ENCODE measurements at regions not wholly inside any gene's neighbourhood (a gene's known extent, or its start where the extent isn't known, plus 50 kb on each side); places are given as distances from the start of the nearest gene placed in this dataset.

DNA sequence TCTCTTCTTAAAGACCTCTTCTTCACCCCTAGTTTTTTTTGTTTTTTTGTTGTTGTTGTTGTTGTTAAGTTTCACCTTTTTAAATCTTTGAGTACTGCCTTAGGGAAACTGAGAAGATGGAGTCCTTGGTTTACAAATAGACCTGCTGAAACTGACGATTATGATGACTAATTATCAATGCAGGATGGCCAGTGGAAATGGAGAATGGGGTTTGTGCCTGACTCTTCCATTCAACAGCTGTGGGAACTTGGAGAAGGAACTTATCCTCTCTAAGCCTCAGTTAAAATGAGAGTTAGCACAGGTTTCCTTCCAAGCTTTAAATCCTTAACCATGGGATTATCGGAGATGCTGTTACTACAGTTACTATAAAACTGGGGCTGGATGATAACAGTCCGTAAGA lies 66.7 kb upstream of the PNMA1 start:
- no peak for DNase-seq

DNA sequence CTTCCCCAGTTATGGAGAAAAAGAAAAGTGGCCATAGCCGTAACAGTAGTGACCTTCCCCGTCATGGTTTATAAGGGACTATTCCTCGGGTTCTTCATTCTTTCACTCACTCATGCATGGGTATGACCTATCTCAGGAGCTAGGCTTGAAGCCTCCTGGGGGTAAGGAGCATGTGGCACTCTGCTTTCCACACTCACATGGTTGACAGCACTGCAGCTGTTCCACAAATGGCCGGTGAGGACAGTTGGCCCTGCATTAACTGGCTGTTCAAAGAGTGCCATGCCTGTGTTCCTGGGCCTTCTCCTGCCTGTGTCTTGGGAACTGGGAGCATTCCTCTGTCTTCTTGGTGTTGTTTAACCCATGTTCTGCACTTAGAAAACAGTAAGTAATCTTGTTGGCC lies 66.2 kb upstream of the PNMA1 start:
- DNase-seq, result no peak

DNA sequence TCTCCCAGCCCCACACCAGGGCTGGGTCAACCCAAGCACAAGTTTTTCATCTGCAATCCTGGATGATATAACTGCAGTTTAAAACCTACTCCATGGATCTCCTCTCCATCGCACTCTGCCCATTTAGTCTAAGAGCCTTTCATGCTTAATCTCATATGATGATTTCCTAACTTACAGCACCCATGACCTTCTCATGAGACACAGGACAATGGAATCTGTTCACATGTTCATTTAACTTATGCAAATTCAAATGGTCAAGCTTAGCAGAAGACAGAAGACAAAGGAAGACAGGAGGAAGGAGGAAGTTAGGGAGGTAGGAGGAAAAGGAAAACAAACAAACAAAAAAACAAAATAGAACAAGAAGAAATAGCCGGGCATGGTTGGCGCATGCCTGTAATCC lies 64.6 kb upstream of the PNMA1 start:
- no peak for DNase-seq

DNA sequence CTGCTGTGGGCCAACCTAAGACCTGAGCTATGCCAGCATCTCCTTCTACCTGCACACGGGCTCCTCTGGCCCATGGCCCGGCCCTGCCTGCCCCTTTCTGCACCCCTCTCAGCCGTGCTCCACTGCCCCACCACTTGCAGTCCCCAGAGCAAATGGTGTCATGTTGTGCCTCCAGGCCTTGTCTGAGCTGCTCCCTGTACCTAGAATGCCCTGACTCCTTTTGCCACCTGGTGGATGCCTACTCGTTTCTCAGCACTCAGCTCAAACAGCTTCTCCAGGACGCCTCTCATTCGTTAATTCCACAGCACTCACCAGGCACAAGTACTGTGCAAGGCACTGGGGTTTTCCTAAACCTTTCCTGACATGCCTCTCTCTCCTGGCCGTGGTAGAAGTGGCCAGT lies 63.2 kb upstream of the PNMA1 start:
- no peak for DNase-seq

DNA sequence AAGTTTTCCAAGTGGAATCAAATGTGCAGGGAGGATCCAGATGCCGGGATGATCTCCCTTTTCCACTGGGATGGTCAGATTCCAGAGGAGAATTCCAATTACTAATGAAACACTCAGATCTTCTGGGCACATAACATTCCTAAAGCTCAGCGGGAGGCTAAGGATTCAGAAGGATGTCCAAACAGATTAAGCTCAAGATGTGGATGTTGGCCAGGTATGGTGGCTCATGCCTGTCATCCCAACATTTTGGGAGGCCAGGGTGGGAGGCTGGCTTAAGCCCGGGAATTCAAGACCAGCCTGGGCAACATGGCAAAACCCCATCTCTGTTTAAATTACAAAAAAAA lies 62.0 kb upstream of the PNMA1 start:
- DNase-seq, result no peak

DNA sequence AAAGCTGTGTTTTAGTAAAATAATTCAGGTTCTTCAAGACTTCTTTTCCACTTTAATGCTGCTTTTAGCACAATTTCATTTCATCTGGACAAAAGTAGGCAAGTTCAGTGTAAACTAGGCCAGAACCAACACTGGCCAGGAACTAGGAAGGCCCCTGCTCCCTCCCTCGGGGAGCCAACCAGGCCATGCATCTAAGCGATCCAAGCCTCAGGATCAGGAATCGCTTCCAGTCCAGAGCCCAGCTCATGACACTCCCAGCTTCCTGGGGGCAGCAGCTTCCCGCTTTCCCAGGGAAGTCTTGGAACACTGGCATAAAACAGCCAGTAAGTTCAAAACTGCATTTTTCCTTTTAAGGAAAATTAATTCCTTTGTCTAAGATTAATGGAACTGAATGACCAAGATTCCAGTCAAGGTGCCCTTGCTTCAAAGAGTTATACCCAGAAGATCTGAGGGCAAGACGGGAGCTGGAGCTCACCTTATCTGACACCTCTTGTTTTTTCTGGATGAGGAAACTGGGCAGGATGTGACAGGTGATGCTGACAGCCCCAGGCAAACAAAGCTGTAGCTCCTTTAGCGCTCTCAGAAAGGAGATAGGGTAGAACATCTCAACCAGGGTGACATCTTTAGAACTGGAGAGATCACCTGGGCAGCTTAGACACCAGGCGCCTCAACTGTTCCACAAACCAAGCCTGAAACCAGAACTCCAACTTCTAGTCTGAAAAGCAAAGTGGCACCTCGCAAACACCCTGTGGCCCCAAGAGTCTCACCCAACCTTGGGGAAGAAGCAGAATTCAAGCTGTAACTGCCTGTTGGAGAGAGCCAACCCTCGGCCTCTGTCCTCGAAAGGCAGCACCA lies 61.4 kb upstream of the PNMA1 start:
- no peak for DNase-seq

DNA sequence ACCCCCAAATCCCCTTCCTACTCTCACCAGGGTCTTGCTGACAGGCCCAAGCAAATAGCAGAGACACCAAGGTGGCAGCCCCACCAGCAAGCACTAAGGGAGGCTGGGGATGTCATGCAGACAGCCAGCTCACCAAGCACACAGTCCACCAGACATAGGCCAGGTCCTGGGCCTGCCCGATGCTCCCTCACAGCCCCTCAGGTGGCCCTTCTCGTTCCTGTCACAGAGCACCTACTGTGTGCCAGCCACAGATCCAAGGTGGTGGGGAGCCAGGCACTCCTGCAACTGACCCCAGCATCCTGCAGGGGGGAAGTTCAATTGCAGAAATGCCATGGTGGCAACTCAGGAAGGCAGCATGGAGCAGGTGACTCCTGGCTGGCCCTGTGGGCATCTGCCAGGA lies 60.5 kb upstream of the PNMA1 start:
- no peak for DNase-seq

DNA sequence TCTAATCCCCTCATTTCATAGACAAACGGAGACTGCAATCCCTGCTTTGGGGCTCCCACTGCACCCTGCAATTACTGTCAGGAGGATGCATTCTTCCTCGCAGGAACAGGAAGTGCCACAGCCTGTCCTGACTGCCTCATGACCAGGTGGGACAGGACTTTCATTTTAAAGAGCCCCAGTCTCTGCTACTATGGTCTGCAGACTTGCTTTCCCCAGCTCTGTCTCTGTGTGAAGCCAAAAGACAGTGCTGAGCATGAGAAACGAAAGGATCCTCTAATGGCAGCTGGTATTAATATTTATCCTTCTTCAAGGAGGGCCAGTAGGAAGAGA lies 60.0 kb upstream of the PNMA1 start:
- no peak for DNase-seq

DNA sequence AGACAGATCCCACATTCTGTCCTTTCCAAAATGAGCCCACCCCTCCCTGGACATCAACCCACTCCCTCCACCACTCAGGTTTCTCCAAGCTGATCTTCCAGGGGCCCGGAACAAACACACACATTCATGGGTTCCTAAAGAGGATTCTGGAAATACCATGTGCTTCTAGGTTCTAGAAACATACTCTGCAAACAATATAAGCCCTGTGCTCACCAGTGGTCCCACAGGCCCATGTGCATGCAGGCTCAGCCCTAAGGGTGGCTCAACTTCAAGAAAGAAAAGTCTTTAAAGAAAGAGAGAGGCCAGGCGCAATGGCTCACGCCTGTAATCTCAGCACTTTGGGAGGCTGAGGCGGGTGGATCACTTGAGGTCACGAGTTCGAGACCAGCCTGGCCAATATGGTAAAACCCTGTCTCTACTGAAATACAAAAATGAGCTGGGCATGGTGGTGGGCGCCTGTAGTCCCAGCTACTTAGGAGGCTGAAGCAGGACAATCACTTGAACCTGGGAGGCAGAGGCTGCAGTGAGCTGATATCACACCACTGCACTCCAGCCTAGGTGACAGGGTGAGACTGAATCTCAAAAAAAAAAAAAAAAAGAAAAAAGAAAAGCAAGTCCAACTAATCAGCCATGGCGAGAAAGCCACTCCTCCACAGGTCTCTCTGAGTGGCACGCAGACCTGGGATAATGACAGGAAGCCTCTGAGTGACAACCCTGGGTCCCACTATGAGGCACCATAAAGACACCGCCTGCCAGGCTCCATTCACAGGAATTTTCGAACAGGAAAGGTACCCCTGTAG lies 59.5 kb upstream of the PNMA1 start:
- no peak for DNase-seq

DNA sequence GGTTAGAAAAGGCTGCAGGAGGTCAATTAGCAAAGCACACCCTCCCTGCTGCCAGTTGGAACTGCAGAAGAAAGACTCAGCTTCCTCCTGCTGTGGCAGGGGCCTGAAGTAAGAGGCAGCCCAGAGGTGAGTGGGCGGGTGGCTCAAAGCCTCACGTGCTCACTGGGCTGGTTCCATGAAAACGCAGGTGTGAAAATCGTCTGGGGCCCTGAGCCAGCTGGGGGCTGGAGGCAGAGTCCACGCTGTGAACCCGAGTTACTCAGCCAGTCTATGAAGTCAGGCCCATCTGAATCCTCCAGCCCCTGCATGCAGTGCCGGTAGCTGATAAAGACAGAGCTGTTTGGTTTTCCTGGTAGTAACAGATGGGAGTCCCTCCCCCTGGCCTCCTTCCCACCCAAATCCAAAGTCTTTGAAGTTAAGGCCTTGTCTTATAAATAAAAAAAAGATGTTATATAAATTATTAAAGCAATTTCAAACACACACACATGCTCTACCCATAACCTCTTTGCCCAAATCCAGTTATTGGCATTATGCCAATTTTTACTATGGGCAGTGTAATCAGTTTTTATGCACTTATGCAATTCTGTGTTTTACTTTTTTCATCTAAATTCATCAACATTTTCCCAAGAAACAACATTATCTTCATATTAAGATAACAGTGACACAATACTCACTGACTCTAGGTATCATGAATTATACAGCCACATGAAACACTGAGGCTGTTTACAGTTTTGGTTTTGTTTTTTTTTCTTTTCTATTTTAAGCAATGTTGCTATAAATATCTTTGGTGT lies 57.9 kb upstream of the PNMA1 start:
- DNase-seq, result peak; percentile 76

DNA sequence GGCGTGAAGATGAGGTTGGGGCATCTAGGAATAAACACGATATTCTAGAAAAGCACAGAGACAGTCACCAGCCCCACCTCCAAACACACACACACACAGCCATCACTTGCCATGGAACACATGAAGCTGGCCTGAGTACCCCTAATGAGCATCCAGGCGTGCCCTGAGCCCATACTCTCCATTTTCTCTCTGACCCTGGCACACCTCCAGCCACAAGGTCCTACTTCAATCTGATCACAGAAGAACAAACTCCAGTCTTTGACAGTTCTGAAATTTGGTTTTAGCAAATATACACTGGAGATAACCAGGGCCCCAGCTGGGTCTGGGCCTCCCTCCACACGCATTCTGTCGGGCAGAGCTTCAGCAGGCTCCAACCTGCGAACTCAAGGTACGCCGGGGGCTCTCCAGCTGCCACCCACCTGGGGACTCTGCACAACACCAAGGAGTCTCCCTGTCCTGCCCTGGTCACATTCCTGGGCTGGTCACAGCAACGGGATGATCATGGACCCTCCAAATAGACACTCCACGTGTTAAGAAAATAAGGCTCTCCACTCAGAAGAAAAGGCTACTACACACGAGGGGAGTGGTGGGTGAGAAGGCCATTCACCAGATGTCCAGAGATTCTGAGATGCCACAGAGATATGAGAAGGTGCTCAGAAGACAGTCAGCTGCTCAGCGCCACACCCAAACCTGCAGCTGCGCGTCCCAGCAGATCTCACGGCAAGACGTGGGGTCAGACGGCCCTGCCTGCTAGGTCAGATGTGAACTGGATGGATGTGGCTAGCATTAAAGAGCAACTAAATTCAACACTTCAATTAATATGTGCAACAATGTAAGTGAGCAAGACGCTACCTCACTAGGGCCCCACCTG lies 57.0 kb upstream of the PNMA1 start:
- DNase-seq, result no peak

DNA sequence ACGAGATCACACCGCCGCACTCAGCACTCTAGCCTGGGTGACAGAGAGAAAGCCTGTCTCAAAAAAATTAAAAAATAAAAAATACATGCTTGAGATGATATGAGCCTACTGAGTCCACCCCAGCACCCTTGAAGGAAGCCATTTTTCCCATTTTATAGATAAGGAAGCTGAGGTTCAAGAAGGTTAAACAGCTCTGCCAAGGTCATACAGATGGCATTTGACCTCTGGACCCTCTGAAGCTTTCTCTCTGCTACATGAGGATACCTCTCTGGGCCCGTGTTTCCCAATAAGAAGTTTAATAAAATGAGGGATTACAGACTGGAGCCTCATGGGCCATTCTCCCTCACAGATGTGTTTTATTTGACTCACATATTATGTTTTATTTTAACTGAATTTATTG lies 53.9 kb upstream of the PNMA1 start:
- DNase-seq, result no peak

DNA sequence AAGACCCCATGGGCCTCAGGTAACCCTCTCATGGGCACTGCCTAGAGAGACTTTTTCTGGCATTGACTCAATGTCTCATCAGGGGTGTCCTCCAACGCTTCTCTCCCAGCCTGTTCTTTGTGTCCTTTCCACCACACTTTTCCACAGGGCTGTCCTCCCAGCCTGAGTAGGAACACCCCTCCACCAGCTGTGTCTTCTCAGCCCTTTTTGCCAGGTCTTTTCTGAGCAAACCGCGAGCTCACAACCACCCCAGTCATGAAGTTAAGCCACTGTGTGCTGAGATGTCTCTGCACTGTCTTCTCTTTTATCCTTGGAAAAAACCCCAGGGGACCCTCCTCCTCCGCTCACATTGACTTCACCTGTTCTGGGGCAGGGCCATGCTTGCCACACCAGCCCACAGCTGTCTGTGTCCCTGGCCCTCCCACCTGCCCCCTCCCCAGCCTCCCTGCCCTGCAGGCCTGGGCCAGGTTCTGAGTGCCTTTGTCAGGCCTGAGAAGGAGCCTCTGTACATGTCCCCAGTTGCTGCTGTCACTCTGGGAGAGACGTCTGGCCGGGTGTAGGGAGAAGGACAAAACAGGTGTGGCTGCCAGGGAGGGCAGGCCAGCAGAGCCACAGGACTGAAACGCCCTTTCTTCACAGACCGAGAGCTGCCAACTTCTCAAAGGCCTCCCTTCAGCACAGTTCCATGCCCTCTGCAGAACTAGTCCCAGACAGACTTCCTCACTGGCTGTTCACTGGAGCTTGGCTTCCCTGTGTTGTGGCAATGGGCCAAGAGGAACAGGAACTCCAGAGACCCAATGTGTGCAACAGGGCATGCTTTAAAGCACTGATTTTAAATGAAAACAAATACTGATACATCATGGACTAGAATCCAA lies 50.5 kb upstream of the PNMA1 start:
- no peak for DNase-seq
